HG02970 (cell line): ENCODE measurements at regions not wholly inside any gene's neighbourhood (a gene's known extent, or its start where the extent isn't known, plus 50 kb on each side); places are given as distances from the start of the nearest gene placed in this dataset.

Experiments
- ATAC-seq: cut with Tn5 transposase; IDR thresholded peaks from one replicate; pipeline ENCODE4 v1.9.1; 2021; ENCODE audit warnings: mild to moderate bottlenecking, moderate library complexity, moderate number of reproducible peaks; ENCODE audit not compliant: unreplicated experiment, low FRiP score

- no peak for ATAC-seq
Measured at GRCh38 chr3:44070841-44071546, 170.7 kb upstream of the TOPAZ1 start.

DNA sequence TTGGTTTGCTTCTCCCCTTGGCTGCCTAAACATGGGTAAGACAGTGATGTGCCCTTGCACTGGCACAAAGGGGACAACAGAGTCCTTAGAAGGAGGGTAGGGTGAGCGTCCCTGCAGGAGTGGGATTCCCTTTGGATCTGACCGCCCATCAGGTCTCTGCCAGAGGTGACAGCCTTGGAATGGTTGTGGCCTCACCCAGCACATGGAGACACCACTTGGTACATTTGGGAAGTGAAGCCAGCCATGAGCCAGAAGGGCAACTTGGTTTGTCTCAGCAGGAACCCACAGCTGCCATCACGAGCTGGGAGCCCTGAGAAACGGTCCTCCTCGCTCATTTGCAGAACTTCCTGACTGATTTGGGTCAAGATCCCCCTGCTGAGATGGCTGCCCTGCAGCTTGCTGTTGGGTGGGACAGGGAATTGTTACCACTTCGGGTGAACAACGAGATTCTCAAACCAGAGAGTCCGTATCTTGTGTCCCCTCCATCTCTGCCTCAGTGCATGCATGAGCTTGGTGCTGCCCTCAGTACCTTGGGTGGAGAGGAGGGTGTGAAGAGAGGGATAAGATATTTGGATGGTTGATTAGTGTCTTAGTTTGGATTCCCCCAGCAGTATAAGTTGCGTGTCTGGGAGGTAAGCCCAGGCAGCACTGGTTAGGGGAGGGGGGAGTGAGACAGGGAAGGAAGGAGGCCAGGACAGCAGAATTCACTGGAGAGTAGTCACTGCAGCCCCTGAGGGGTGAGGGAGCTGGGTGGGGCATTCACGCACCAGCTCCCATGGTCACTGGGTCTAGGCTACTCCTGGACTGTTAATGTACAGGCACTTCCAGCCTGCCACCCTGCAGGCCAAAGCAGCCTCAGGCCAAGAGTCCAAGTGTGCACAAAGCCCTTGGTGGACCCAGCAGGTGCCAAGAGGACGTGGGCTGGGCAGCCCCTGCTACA, 168.8 kb upstream of the TOPAZ1 start:
- ATAC-seq = no peak

GRCh38 chr3:44074181-44074580, 167.5 kb upstream of the TOPAZ1 start:
- ATAC-seq = no peak

GRCh38 chr3:44076221-44076829, 165.4 kb upstream of the TOPAZ1 start:
- ATAC-seq = no peak

GRCh38 chr3:44077267-44077666, 164.4 kb upstream of the TOPAZ1 start:
- no peak for ATAC-seq

- ATAC-seq = no peak
Measured at GRCh38 chr3:44078863-44079262, 162.8 kb upstream of the TOPAZ1 start.

- ATAC-seq = no peak
Measured at GRCh38 chr3:44079916-44080315, 161.8 kb upstream of the TOPAZ1 start.

- no peak for ATAC-seq
Measured at GRCh38 chr3:44080474-44081072, 161.1 kb upstream of the TOPAZ1 start.

DNA sequence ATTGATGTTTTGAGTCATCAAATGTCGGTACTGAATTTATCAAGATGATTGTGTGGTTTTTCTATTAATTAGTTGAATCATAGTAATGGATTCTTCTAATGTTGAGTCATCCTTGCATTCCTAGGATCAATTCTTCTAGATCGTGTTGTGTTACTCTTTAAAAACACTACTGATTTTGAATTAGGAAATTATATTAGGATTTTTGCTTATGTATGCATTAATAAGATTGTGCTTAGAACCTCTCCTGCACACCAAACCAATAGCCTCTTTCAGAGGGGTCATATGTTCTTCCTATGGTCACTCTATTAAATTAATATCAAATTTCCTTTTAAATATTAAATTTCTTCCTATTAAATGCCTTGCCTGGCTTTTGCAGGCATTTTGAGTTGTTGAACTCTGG, 151.7 kb upstream of the TOPAZ1 start:
- ATAC-seq = no peak

DNA sequence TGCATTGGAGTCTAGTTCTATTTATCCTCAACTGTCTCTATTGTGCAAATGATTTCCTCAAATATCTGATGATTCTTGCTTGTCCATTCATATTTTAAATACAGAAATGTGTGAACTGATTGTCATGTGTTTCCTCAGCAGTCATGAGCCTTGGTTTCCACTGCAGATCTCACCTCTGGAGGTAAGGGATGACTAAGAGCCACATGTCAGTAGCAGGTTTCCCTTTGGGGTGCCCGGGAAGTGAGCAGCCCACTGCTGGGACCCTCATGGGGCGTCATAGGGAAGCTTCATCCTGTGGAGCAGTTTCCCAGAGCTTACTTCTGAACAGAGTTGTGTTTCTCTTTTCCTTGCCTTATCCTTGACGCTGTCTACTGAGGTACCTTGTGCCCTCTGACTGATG, 149.2 kb upstream of the TOPAZ1 start:
- ATAC-seq = no peak

DNA sequence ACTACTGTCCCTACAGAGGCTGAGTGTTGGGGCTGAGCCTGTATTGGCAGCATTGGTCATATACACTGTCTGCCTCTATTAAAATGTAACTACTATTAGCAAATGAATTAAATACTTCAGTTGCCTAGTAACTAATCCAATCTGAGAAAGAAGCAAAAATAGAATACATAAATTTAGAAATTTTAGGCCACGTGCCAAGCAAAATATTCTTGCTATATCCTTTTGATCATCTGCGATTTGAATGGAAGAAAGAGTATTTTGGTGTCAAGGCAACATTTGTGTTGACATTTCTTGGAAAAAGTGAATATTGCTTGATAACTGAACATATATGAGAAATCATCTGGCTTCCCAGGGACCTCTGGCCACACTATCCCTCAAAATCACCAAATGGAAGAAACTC, 148.2 kb upstream of the TOPAZ1 start:
- ATAC-seq = no peak

GRCh38 chr3:44098656-44099415, 142.8 kb upstream of the TOPAZ1 start:
- no peak for ATAC-seq

DNA sequence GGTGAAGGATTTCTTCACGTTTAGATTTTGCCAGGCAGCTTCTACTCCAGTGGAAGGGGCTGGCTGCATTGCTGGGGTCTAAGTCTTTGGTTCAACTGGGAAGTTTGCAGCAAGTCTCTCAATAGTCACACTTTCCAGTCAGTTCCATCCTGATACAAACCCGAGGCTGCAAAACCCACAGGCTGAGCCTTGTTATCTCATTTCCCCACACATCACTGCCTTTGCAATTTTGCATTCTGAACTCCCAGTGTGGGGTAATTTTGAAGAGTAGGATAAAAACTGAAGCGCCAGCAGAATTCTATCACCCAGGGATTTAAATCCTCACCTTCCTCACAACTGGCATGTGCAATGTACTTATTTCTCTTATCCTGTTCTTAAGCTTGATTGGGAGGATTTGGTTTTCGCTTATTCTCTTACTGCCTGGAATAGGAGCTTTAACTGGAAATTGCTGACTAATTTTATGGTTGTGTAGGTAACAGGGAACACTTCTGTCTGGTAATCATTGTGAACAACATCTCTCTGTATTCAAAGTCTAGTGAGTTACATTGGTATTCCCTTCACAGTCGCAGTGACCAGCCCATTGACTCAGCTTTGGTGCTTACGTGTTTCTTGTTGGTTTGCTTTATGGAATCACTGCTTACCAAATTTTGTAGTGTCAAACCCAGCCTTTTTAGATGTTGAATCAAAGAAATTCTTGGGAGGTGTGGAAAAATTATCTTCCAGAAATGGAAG, 142.0 kb upstream of the TOPAZ1 start:
- no peak for ATAC-seq

- no peak for ATAC-seq
Measured at GRCh38 chr3:44100298-44100695, 141.4 kb upstream of the TOPAZ1 start.

GRCh38 chr3:44104043-44104442, 137.6 kb upstream of the TOPAZ1 start:
- ATAC-seq = no peak

- ATAC-seq = peak; percentile 67
Measured at GRCh38 chr3:44104668-44105321, 136.9 kb upstream of the TOPAZ1 start.

DNA sequence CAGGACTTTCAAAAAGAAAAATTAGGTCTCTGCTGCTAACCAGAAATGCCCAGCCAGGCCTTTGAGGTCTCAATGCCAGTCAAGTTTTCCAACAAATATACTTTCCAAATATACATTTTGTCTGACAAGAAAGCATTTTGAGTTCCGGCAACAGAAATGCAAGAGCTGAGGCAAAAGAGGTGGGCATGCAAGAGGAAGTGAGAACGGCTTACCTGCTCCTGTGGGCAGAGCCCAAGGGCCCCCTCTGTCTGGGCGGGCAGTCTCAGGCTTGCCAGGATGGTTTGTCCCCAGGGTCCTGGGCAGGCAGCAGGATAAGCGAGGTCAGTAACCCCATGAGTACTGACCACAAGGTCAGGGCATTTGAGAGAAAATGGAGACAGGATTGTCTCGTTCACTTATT, 136.1 kb upstream of the TOPAZ1 start:
- ATAC-seq = no peak

DNA sequence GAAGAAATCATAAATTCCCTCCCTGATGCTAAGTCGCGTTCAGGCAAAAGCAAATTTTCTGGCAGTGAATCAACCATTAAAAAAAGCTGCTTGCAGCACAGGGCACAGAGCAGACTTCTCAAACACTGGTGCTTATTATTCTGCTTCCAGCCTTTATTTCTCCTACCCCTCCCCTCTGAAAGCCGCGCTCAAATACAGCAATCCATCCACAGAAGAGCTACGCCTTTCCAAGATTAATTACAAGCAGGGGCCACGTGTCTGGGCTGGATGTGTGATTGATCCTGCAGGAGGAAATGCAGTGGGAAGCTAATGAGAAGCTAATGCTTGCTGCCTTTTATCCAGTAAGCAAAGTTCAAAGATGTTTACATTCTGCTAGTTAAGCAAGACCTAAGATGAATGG, 134.9 kb upstream of the TOPAZ1 start:
- no peak for ATAC-seq

GRCh38 chr3:44108481-44108880, 133.2 kb upstream of the TOPAZ1 start:
- no peak for ATAC-seq
